Amygdala (tissue), 56 donors: ENCODE measurements at regions not wholly inside any gene's neighbourhood (a gene's known extent, or its start where the extent isn't known, plus 50 kb on each side); places are given as distances from the start of the nearest gene placed in this dataset.

ENCODE experiments used
- DNase-seq, 56 donors: peaks; one replicate each; lab custom pipeline; 2025; lab: John Stamatoyannopoulos, UW

- no peak for DNase-seq
Measured at GRCh38 chr2:35080231-35080910, 1275.2 kb upstream of the CRIM1 start.

- no peak for DNase-seq
Measured at GRCh38 chr2:35067420-35067819, 1288.2 kb upstream of the CRIM1 start.

- no peak for DNase-seq
Measured at GRCh38 chr2:35063836-35064235, 1291.7 kb upstream of the CRIM1 start.

- DNase-seq = no peak
Measured at GRCh38 chr2:35035883-35036282, 1319.7 kb upstream of the CRIM1 start.

GRCh38 chr2:35033748-35034147, 1321.8 kb upstream of the CRIM1 start:
- DNase-seq = no peak

GRCh38 chr2:35023545-35023944, 1332.0 kb upstream of the CRIM1 start:
- no peak for DNase-seq

GRCh38 chr2:35000453-35000852, 1355.1 kb upstream of the CRIM1 start:
- DNase-seq = no peak

GRCh38 chr2:34998741-34999140, 1356.8 kb upstream of the CRIM1 start:
- no peak for DNase-seq

- DNase-seq = no peak
Measured at GRCh38 chr2:34997779-34998178, 1357.8 kb upstream of the CRIM1 start.

- DNase-seq = no peak
Measured at GRCh38 chr2:34995196-34995595, 1360.4 kb upstream of the CRIM1 start.

GRCh38 chr2:34991508-34992274, 1363.9 kb upstream of the CRIM1 start:
- no peak for DNase-seq

GRCh38 chr2:34985474-34985873, 1370.1 kb upstream of the CRIM1 start:
- DNase-seq = no peak

- DNase-seq = no peak
Measured at GRCh38 chr2:34980689-34981088, 1374.9 kb upstream of the CRIM1 start.

- DNase-seq = no peak
Measured at GRCh38 chr2:34979148-34979547, 1376.4 kb upstream of the CRIM1 start.

GRCh38 chr2:34961822-34962221, 1362.7 kb upstream of the FAM98A start:
- DNase-seq = no peak

GRCh38 chr2:34954758-34955157, 1355.7 kb upstream of the FAM98A start:
- no peak for DNase-seq

GRCh38 chr2:34950797-34951196, 1351.7 kb upstream of the FAM98A start:
- no peak for DNase-seq

GRCh38 chr2:34949316-34949715, 1350.2 kb upstream of the FAM98A start:
- no peak for DNase-seq

GRCh38 chr2:34936089-34936488, 1337.0 kb upstream of the FAM98A start:
- DNase-seq = no peak

- no peak for DNase-seq
Measured at GRCh38 chr2:34912084-34912483, 1313.0 kb upstream of the FAM98A start.

GRCh38 chr2:34909992-34910705, 1311.0 kb upstream of the FAM98A start:
- DNase-seq = peak in 1 of 56 donors; percentile 5

GRCh38 chr2:34907812-34908211, 1308.7 kb upstream of the FAM98A start:
- no peak for DNase-seq
